GM12878 (cell line): ENCODE measurements at regions not wholly inside any gene's neighbourhood (a gene's known extent, or its start where the extent isn't known, plus 50 kb on each side); places are given as distances from the start of the nearest gene placed in this dataset.

Source experiments
- ATAC-seq: fragments of 200-7000 bp; cut with Tn5 transposase; 3 replicates; pipeline ENCODE4 v1.9.1; 2020; ENCODE audit warnings: mild to moderate bottlenecking, moderate library complexity
- BruUV-seq: library from RNA; stranded (reverse); fragments of 400-500 nt; replicated peaks from 2 replicates; lab custom pipeline; 2021; lab: Mats Ljungman, UMichigan
- CTCF ChIA-PET: fragments of 300-600 bp; sonication (Branson Sonifier 250); formaldehyde crosslinking; extraction: SDS; loops from one replicate; lab custom pipeline; 2021; ENCODE audit warnings: inconsistent platforms; lab: Yijun Ruan, JAX
- POLR2A ChIA-PET: fragments of 350-600 bp; formaldehyde crosslinking; extraction: SDS; loops from one replicate; lab custom pipeline; 2021; ENCODE audit warnings: inconsistent platforms; lab: Charles Lee
- RAD21 ChIA-PET: fragments of 300-600 bp; sonication (Branson Sonifier 250); formaldehyde crosslinking; loops from one replicate; lab custom pipeline; 2023; ENCODE audit warnings: antibody characterized with exemption; ENCODE audit not compliant: unreplicated experiment; lab: Charles Lee
- SMC1A ChIA-PET: fragments of 300-600 bp; sonication (Branson Sonifier 250); formaldehyde crosslinking; loops from one replicate; lab custom pipeline; 2023; ENCODE audit not compliant: unreplicated experiment, uncharacterized antibody; lab: Charles Lee
- DNase-seq: peaks from one replicate; pipeline ENCODE4 v3.0.0-alpha.2; 2011; ENCODE audit warnings: low read depth, low spot score
- FAIRE-seq: peaks from 3 replicates; lab custom pipeline; 2011; peaks lifted over from hg19 to GRCh38; lab: Jason Lieb, UNC
- H2AFZ ChIP-seq: 2 replicates; pipeline ENCODE4 v1.6.0; 2011; ENCODE audit warnings: low read depth, low read length, control low read depth; ENCODE audit not compliant: control insufficient read depth
- H3K27ac ChIP-seq: 2 replicates; pipeline ENCODE4 v1.5.1; 2011; ENCODE audit warnings: control low read depth; ENCODE audit not compliant: control insufficient read depth, insufficient read depth
- H3K27me3 ChIP-seq, 2 experiments: replicated peaks in 1 of 2; 2 replicates each; pipeline versions ENCODE4 v1.6.0 to v1.6.1; 2011; ENCODE audit warnings: low read length in 1 of 2; ENCODE audit not compliant: control insufficient read depth in 2 of 2, insufficient read depth in 2 of 2
- H3K36me3 ChIP-seq, 2 experiments: 2 replicates each; pipeline ENCODE4 v1.5.1; 2011; ENCODE audit warnings: low read length in 1 of 2; ENCODE audit not compliant: control insufficient read depth in 2 of 2, insufficient read depth in 2 of 2
- H3K4me1 ChIP-seq: 2 replicates; pipeline ENCODE4 v1.6.1; 2011; ENCODE audit warnings: mild to moderate bottlenecking, low read length, moderate library complexity, mixed read lengths; ENCODE audit not compliant: control insufficient read depth, insufficient read depth
- H3K4me2 ChIP-seq: 2 replicates; pipeline ENCODE4 v1.6.0; 2011; ENCODE audit warnings: control low read depth; ENCODE audit not compliant: control insufficient read depth, insufficient read depth
- H3K4me3 ChIP-seq: fragments of 200-600 bp; sonication (generic); 2 replicates; pipeline ENCODE4 v1.5.1; 2016
- H3K79me2 ChIP-seq: 2 replicates; pipeline ENCODE4 v1.6.0; 2011; ENCODE audit warnings: low read length; ENCODE audit not compliant: control insufficient read depth, insufficient read depth
- H3K9ac ChIP-seq: 2 replicates; pipeline ENCODE4 v1.8.0; 2011; ENCODE audit warnings: low read length, control low read depth, mixed read lengths; ENCODE audit not compliant: control insufficient read depth, insufficient read depth
- H3K9me3 ChIP-seq: replicated peaks from 3 replicates; pipeline ENCODE4 v1.5.1; 2011; ENCODE audit warnings: mild to moderate bottlenecking, low read length; ENCODE audit not compliant: control insufficient read depth, insufficient read depth
- H4K20me1 ChIP-seq: 2 replicates; pipeline ENCODE4 v1.6.0; 2011; ENCODE audit not compliant: control insufficient read depth, insufficient read depth
- BHLHE40 ChIP-seq, 2 experiments: fragments of 450-650 bp in 1 of 2; IDR thresholded peaks; 2 replicates each; pipeline ENCODE4 v1.6.1; 2011 to 2017; ENCODE audit warnings: low read depth in 2 of 2, borderline replicate concordance in 1 of 2, improper control_type of control experiment in 1 of 2, low read length in 1 of 2, mild to moderate bottlenecking in 1 of 2
- CREB1 ChIP-seq: IDR thresholded peaks from 2 replicates; pipeline ENCODE4 v1.6.1; 2012; ENCODE audit warnings: low read depth, mild to moderate bottlenecking, inconsistent platforms
- CTCF ChIP-seq, 3 experiments: IDR thresholded peaks in 2 of 3; conservative IDR thresholded peaks in 1 of 3; 2 replicates each; pipeline ENCODE4 v1.5.1; 2011; ENCODE audit warnings: low read depth in 3 of 3, low read length in 3 of 3, mild to moderate bottlenecking in 3 of 3, control low read depth in 2 of 3, moderate library complexity in 2 of 3, inconsistent platforms in 1 of 3, mixed read lengths in 1 of 3; ENCODE audit not compliant: control insufficient read depth in 2 of 3, insufficient read depth in 1 of 3; ENCODE audit errors: extremely low read depth in 1 of 3
- IRF4 ChIP-seq: IDR thresholded peaks from 2 replicates; pipeline ENCODE4 v1.6.1; 2011; ENCODE audit warnings: low read depth, low read length
- MTA2 ChIP-seq: fragments of 450-650 bp; IDR thresholded peaks from 2 replicates; pipeline ENCODE4 v1.6.1; 2016; ENCODE audit warnings: low read depth, mild to moderate bottlenecking, moderate library complexity
- NR2C2 ChIP-seq: IDR thresholded peaks from 2 replicates; pipeline ENCODE4 v1.6.1; 2011; ENCODE audit warnings: borderline replicate concordance, low read depth; ENCODE audit not compliant: control insufficient read depth, insufficient read length
- RAD21 ChIP-seq: IDR thresholded peaks from 2 replicates; pipeline ENCODE4 v1.6.1; 2011; ENCODE audit warnings: mild to moderate bottlenecking, low read depth, low read length, moderate library complexity; ENCODE audit not compliant: insufficient read depth
- SMAD1 ChIP-seq: fragments of 450-650 bp; IDR thresholded peaks from 2 replicates; pipeline ENCODE4 v1.6.1; 2018; ENCODE audit warnings: mild to moderate bottlenecking, low read depth; ENCODE audit not compliant: partially characterized antibody
- SMC3 ChIP-seq: IDR thresholded peaks from 2 replicates; pipeline ENCODE4 v1.6.1; 2011; ENCODE audit warnings: low read length, improper control_type of control experiment, borderline replicate concordance
- TCF12 ChIP-seq: IDR thresholded peaks from 2 replicates; pipeline ENCODE4 v1.6.1; 2011; ENCODE audit warnings: low read depth, mild to moderate bottlenecking, low read length
- TCF3 ChIP-seq: IDR thresholded peaks from 2 replicates; pipeline ENCODE4 v1.6.1; 2012; ENCODE audit warnings: low read depth, mild to moderate bottlenecking, low read length, borderline replicate concordance; ENCODE audit not compliant: insufficient read depth
- WGBS: methylation state at CpG from one replicate; pipeline ENCODE4 v1.1.6; 2016; ENCODE audit warnings: low lambda C conversion rate; ENCODE audit not compliant: insufficient replicate concordance, insufficient coverage; ENCODE audit errors: missing lambda C conversion rate; 5-methylcytosine and 5-hydroxymethylcytosine counted together
- in situ Hi-C: fragments of 300-500 bp; cut with MboI; formaldehyde crosslinking; loops from 9 replicates; pipeline ENCODE4 v1.14.3; 2018; ENCODE audit warnings: mixed read lengths
- intact Hi-C: fragments of 100-400 bp; cut with micrococcal nuclease; formaldehyde crosslinking; loops from one replicate; pipeline ENCODE4 v1.14.2; 2022; ENCODE audit not compliant: unreplicated experiment

GRCh38 chr1:101455166-101455565, 218.3 kb downstream of the S1PR1 start:
- no peak for DNase-seq
- no peaks in the 10 kb centered on the region for H4K20me1 ChIP-seq
- in situ Hi-C loops: no loop called here
- intact Hi-C loops: no loop called here
- H3K4me3 ChIP-seq: no peak overlapping the region
- peak; percentile 53 for ATAC-seq
- POLR2A ChIA-PET: interaction anchor here (0.9 to 1.6 kb wide), 2 partner anchors 13 to 44 kb away, joined by 3 to 6 read pairs; no protein-coding TSS in a partner anchor
- no peak for TF ChIP-seq SMAD1
- no peak for TF ChIP-seq CREB1
- peak; percentile 44 for TF ChIP-seq RAD21
- 0 out of 2 replicates have a peak, but pooled peaks have one; percentile 27 for TF ChIP-seq TCF3
- no peak for TF ChIP-seq NR2C2
- TF ChIP-seq SMC3: peak; percentile 17; the same call in 1 of the 2 replicates
- TF ChIP-seq CTCF (IDR thresholded peaks at IDR 0.05 in 2 of 3, conservative IDR thresholded peaks at IDR 0.05 in 1 of 3; ENCODE audit: control insufficient read depth in 2 of 3, extremely low read depth in 1 of 3, insufficient read depth in 1 of 3, low read depth in 3 of 3, low read length in 3 of 3): peak; percentile 18 to 40 (median 26); a peak in 3 of 6 replicates
- no peak for TF ChIP-seq IRF4
- TF ChIP-seq BHLHE40 (IDR thresholded peaks at IDR 0.05; ENCODE audit: borderline replicate concordance in 1 of 2, low read depth in 2 of 2, low read length in 1 of 2): no peak
- no peak for TF ChIP-seq MTA2
- TF ChIP-seq TCF12: 0 out of 2 replicates have a peak, but pooled peaks have one; percentile 7
- TF ChIP-seq, all 136 proteins: peak for 5
- Histone ChIP-seq H3K79me2 (no peaks in the 10 kb centered on the region), H2AFZ (no peak overlapping the region), H3K4me1 (peaks cover 37% of the 10 kb centered on the region), H3K9ac (no peak overlapping the region), H3K27me3 (no peaks in the 10 kb centered on the region), H3K4me2 (no peak overlapping the region), H3K27ac (no peak overlapping the region), H3K36me3 (no peaks in the 10 kb centered on the region), H3K9me3 (peaks cover 12% of the 10 kb centered on the region; the same call in 2 of the 3 replicates)
- no peak for FAIRE-seq
- WGBS: 33% methylated on average over 4 of the region's 4 CpGs
- RAD21 ChIA-PET: interaction anchor here (1.0 to 2.4 kb wide), 8 partner anchors 11 to 164 kb away, joined by 3 to 14 read pairs (median 6); no protein-coding TSS in a partner anchor
- no TSS peak for BruUV-seq
- CTCF ChIA-PET: interaction anchor here (0.9 to 3.2 kb wide), 11 partner anchors 12 to 538 kb away, joined by 3 to 14 read pairs (median 5); no protein-coding TSS in a partner anchor
- SMC1A ChIA-PET: interaction anchor here (0.7 to 4.4 kb wide), 16 partner anchors 9 to 164 kb away, joined by 3 to 22 read pairs (median 4); no protein-coding TSS in a partner anchor
